Liver (tissue), 8 donors: ENCODE measurements at regions not wholly inside any gene's neighbourhood (a gene's known extent, or its start where the extent isn't known, plus 50 kb on each side); places are given as distances from the start of the nearest gene placed in this dataset.

Experiments used
- DNase-seq: peaks from one replicate; pipeline ENCODE4 v3.0.0-alpha.2; 2017; ENCODE audit warnings: low spot score
- H3K27ac ChIP-seq, 2 donors: one replicate each; pipeline ENCODE4 v1.7.0; 2013; ENCODE audit warnings: inconsistent platforms in 2 of 2, low read length in 2 of 2, control low read depth in 1 of 2, low read depth in 1 of 2, mild to moderate bottlenecking in 1 of 2
- H3K27me3 ChIP-seq, 4 donors: one replicate each; pipeline versions ENCODE4 v1.6.1 to v1.7.0; 2013; ENCODE audit warnings: low read length in 3 of 4, inconsistent platforms in 1 of 4, mild to moderate bottlenecking in 1 of 4, moderate library complexity in 1 of 4; ENCODE audit not compliant: control insufficient read depth in 4 of 4, insufficient read depth in 4 of 4
- H3K36me3 ChIP-seq, 4 donors: one replicate each; pipeline versions ENCODE4 v1.6.1 to v1.7.0; 2013; ENCODE audit warnings: low read length in 3 of 4, mild to moderate bottlenecking in 3 of 4, low read depth in 1 of 4, moderate library complexity in 1 of 4; ENCODE audit not compliant: control insufficient read depth in 4 of 4, insufficient read depth in 3 of 4
- H3K4me1 ChIP-seq, 4 donors: one replicate each; pipeline versions ENCODE4 v1.6.1 to v1.7.0; 2013; ENCODE audit warnings: low read length in 3 of 4, mild to moderate bottlenecking in 3 of 4, moderate library complexity in 1 of 4; ENCODE audit not compliant: control insufficient read depth in 4 of 4, insufficient read depth in 4 of 4
- H3K4me3 ChIP-seq, 3 donors: one replicate each; pipeline versions ENCODE4 v1.6.1 to v1.7.0; 2013; ENCODE audit warnings: low read length in 3 of 3, control low read depth in 1 of 3, low read depth in 1 of 3, mild to moderate bottlenecking in 1 of 3
- H3K9ac ChIP-seq, 2 donors: one replicate each; pipeline ENCODE4 v1.7.0; 2013; ENCODE audit warnings: low read length in 2 of 2, mild to moderate bottlenecking in 2 of 2, moderate library complexity in 2 of 2, control low read depth in 1 of 2, low read depth in 1 of 2
- H3K9me3 ChIP-seq, 4 donors: one replicate each; pipeline versions ENCODE4 v1.6.1 to v1.7.0; 2013; ENCODE audit warnings: low read length in 3 of 4; ENCODE audit not compliant: control insufficient read depth in 4 of 4
- EGR1 ChIP-seq, 2 donors: IDR thresholded peaks; 2 replicates each; pipeline ENCODE4 v1.6.1; 2016 to 2018; ENCODE audit warnings: antibody characterized with exemption in 2 of 2, low read depth in 2 of 2
- FOXA1 ChIP-seq: IDR thresholded peaks from 2 replicates; pipeline ENCODE4 v1.6.1; 2016; ENCODE audit warnings: antibody characterized with exemption
- FOXA2 ChIP-seq: IDR thresholded peaks from 2 replicates; pipeline ENCODE4 v1.6.1; 2016; ENCODE audit warnings: antibody characterized with exemption
- GABPA ChIP-seq, 2 donors: IDR thresholded peaks in 1 of 2; conservative IDR thresholded peaks in 1 of 2; 2 replicates each; pipeline ENCODE4 v1.6.1; 2016; ENCODE audit warnings: antibody characterized with exemption in 2 of 2, mild to moderate bottlenecking in 1 of 2, moderate library complexity in 1 of 2
- HNF4A ChIP-seq, 2 donors: conservative IDR thresholded peaks; 2 replicates each; pipeline ENCODE4 v1.6.1; 2016; ENCODE audit warnings: antibody characterized with exemption in 2 of 2, mild to moderate bottlenecking in 2 of 2
- HNF4G ChIP-seq: IDR thresholded peaks from 2 replicates; pipeline ENCODE4 v1.6.1; 2016; ENCODE audit warnings: antibody characterized with exemption
- JUND ChIP-seq, 2 donors: IDR thresholded peaks; 2 replicates each; pipeline ENCODE4 v1.6.1; 2016; ENCODE audit warnings: antibody characterized with exemption in 2 of 2
- RAD21 ChIP-seq, 2 donors: IDR thresholded peaks; 2 replicates each; pipeline ENCODE4 v1.6.1; 2016; ENCODE audit warnings: antibody characterized with exemption in 2 of 2, mild to moderate bottlenecking in 2 of 2
- RXRA ChIP-seq, 2 donors: IDR thresholded peaks; 2 replicates each; pipeline ENCODE4 v1.6.1; 2017 to 2018; ENCODE audit warnings: antibody characterized with exemption in 2 of 2, mild to moderate bottlenecking in 1 of 2
- SP1 ChIP-seq: IDR thresholded peaks from 2 replicates; pipeline ENCODE4 v1.6.1; 2018; ENCODE audit warnings: antibody characterized with exemption, mild to moderate bottlenecking
- TAF1 ChIP-seq: conservative IDR thresholded peaks from 2 replicates; pipeline ENCODE4 v1.6.1; 2016; ENCODE audit warnings: antibody characterized with exemption, mild to moderate bottlenecking
- YY1 ChIP-seq: IDR thresholded peaks from 2 replicates; pipeline ENCODE4 v1.6.1; 2016; ENCODE audit warnings: antibody characterized with exemption, mild to moderate bottlenecking
- WGBS: extraction: QIAGEN DNeasy Blood & Tissue Kit; methylation state at CpG from one replicate; pipeline ENCODE4 v1.1.7; 2013; 5-methylcytosine and 5-hydroxymethylcytosine counted together
- TF ChIP-seq, protein P1 (sequence below): IDR thresholded peaks from 2 replicates; pipeline ENCODE4 v1.6.1; 2016; ENCODE audit warnings: antibody characterized with exemption
- TF ChIP-seq, protein P2 (sequence below): fragments of 150-350 bp; IDR thresholded peaks from 2 replicates; pipeline ENCODE4 v1.5.1; 2017; ENCODE audit warnings: improper control_type of control experiment, low read depth, low read length; ENCODE audit not compliant: missing input control
- TF ChIP-seq, protein P3 (sequence below): IDR thresholded peaks from 2 replicates; pipeline ENCODE4 v1.6.1; 2016; ENCODE audit warnings: antibody characterized with exemption
- TF ChIP-seq, protein P4 (sequence below): IDR thresholded peaks from 2 replicates; pipeline ENCODE4 v1.6.1; 2016; ENCODE audit warnings: antibody characterized with exemption, mild to moderate bottlenecking
- TF ChIP-seq, protein P5 (sequence below): IDR thresholded peaks from 2 replicates; pipeline ENCODE4 v1.6.1; 2016; ENCODE audit warnings: antibody characterized with exemption
- donor health status: healthy.
- donor health status: healthy.
- donor health status: healthy.
- donor health status: healthy.
- donor health status: healthy.

DNA sequence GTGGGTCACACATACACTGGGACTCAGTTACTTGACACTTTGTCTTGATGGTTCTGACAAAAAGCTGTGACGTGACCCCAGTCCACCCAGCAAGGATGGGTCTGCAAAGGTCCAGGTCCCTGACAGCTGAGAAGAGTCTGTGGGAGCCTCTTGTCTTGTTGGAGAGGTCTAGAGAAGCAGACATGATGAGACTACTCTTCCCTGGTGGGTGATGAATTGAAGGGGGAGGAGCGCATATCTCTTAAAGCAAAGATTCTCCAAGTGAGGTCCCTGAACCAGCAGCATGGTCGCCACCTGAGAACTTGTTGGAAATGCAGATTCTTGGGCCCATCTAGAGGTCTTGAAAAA is 78.5 kb upstream of the MEDAG start:
- 93% methylated on average over 3 of the region's 3 CpGs for WGBS

DNA sequence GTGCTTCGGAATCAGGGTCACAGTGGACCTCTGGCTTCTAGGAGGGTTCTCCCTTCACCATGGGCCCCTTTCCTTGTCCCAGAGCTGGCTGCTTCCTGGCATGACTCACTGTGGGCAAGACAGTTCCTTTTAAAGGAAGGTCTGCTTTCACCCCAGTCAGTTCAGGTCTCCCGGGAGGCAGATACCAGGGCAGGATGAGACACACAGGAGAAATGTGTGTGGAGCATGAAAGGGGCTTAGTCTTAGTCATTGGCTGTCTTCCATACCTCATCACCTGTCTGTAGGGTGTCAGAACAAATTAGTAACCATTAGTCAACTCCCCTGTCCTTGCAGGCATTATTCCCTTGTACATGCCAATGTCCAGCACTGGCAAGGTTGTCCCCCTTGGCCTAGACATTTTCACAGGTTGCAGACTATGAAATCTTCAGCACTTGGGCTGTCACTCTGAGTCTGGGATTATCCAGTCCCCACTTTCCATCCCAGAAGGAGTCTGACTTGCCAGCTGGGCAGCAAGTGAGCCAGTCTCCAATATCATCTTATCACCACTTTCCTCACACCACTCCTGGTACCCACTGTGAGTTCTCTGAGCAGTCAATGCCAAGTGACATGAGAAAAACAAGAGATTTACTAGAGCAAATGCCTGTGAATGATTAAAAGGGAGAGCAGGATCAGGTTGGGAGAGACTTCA is 76.8 kb upstream of the MEDAG start:
- 87% methylated on average over 2 of the region's 2 CpGs for WGBS
- H3K9ac ChIP-seq: no peak overlapping the region
- DNase-seq: no peak
- no peaks in the 10 kb centered on the region for H3K4me1 ChIP-seq
- no peak overlapping the region for H3K27ac ChIP-seq
- no peak overlapping the region for H3K4me3 ChIP-seq
- H3K9me3 ChIP-seq: no peaks in the 10 kb centered on the region
- no peaks in the 10 kb centered on the region for H3K36me3 ChIP-seq
- no peaks in the 10 kb centered on the region for H3K27me3 ChIP-seq
- no peak for TF ChIP-seq TAF1
- TF ChIP-seq SP1: no peak
- no peak for TF ChIP-seq FOXA2
- TF ChIP-seq GABPA (IDR thresholded peaks at IDR 0.05 in 1 of 2, conservative IDR thresholded peaks at IDR 0.05 in 1 of 2): no peak
- TF ChIP-seq, protein P1, sequence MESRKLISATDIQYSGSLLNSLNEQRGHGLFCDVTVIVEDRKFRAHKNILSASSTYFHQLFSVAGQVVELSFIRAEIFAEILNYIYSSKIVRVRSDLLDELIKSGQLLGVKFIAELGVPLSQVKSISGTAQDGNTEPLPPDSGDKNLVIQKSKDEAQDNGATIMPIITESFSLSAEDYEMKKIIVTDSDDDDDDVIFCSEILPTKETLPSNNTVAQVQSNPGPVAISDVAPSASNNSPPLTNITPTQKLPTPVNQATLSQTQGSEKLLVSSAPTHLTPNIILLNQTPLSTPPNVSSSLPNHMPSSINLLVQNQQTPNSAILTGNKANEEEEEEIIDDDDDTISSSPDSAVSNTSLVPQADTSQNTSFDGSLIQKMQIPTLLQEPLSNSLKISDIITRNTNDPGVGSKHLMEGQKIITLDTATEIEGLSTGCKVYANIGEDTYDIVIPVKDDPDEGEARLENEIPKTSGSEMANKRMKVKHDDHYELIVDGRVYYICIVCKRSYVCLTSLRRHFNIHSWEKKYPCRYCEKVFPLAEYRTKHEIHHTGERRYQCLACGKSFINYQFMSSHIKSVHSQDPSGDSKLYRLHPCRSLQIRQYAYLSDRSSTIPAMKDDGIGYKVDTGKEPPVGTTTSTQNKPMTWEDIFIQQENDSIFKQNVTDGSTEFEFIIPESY: no peak
- TF ChIP-seq, protein P2, sequence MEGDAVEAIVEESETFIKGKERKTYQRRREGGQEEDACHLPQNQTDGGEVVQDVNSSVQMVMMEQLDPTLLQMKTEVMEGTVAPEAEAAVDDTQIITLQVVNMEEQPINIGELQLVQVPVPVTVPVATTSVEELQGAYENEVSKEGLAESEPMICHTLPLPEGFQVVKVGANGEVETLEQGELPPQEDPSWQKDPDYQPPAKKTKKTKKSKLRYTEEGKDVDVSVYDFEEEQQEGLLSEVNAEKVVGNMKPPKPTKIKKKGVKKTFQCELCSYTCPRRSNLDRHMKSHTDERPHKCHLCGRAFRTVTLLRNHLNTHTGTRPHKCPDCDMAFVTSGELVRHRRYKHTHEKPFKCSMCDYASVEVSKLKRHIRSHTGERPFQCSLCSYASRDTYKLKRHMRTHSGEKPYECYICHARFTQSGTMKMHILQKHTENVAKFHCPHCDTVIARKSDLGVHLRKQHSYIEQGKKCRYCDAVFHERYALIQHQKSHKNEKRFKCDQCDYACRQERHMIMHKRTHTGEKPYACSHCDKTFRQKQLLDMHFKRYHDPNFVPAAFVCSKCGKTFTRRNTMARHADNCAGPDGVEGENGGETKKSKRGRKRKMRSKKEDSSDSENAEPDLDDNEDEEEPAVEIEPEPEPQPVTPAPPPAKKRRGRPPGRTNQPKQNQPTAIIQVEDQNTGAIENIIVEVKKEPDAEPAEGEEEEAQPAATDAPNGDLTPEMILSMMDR: no peak
- TF ChIP-seq, protein P3, sequence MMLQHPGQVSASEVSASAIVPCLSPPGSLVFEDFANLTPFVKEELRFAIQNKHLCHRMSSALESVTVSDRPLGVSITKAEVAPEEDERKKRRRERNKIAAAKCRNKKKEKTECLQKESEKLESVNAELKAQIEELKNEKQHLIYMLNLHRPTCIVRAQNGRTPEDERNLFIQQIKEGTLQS: no peak
- TF ChIP-seq HNF4G: no peak
- TF ChIP-seq, protein P4, sequence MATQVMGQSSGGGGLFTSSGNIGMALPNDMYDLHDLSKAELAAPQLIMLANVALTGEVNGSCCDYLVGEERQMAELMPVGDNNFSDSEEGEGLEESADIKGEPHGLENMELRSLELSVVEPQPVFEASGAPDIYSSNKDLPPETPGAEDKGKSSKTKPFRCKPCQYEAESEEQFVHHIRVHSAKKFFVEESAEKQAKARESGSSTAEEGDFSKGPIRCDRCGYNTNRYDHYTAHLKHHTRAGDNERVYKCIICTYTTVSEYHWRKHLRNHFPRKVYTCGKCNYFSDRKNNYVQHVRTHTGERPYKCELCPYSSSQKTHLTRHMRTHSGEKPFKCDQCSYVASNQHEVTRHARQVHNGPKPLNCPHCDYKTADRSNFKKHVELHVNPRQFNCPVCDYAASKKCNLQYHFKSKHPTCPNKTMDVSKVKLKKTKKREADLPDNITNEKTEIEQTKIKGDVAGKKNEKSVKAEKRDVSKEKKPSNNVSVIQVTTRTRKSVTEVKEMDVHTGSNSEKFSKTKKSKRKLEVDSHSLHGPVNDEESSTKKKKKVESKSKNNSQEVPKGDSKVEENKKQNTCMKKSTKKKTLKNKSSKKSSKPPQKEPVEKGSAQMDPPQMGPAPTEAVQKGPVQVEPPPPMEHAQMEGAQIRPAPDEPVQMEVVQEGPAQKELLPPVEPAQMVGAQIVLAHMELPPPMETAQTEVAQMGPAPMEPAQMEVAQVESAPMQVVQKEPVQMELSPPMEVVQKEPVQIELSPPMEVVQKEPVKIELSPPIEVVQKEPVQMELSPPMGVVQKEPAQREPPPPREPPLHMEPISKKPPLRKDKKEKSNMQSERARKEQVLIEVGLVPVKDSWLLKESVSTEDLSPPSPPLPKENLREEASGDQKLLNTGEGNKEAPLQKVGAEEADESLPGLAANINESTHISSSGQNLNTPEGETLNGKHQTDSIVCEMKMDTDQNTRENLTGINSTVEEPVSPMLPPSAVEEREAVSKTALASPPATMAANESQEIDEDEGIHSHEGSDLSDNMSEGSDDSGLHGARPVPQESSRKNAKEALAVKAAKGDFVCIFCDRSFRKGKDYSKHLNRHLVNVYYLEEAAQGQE: no peak
- no peak for TF ChIP-seq RAD21 (IDR thresholded peaks at IDR 0.05)
- TF ChIP-seq, protein P5, sequence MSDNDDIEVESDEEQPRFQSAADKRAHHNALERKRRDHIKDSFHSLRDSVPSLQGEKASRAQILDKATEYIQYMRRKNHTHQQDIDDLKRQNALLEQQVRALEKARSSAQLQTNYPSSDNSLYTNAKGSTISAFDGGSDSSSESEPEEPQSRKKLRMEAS: no peak

More for the DNA sequence above, 78.5 kb upstream of the MEDAG start:
- no peaks in the 10 kb centered on the region for H3K36me3 ChIP-seq
- DNase-seq: no peak
- no peak overlapping the region for H3K4me3 ChIP-seq
- H3K9ac ChIP-seq: no peak overlapping the region
- H3K9me3 ChIP-seq: no peaks in the 10 kb centered on the region
- H3K27ac ChIP-seq: no peak overlapping the region
- no peaks in the 10 kb centered on the region for H3K4me1 ChIP-seq
- TF ChIP-seq FOXA1: no peak
- no peak for TF ChIP-seq GABPA (IDR thresholded peaks at IDR 0.05 in 1 of 2, conservative IDR thresholded peaks at IDR 0.05 in 1 of 2)
- TF ChIP-seq TAF1: no peak
- TF ChIP-seq FOXA2: no peak
- no peak for TF ChIP-seq JUND (IDR thresholded peaks at IDR 0.05)
- TF ChIP-seq, protein P1: no peak
- TF ChIP-seq, protein P3: no peak
- no peak for TF ChIP-seq YY1
- TF ChIP-seq SP1: no peak
- no peak for TF ChIP-seq RXRA (IDR thresholded peaks at IDR 0.05)
- no peak for TF ChIP-seq EGR1 (IDR thresholded peaks at IDR 0.05; ENCODE audit: low read depth in 2 of 2)
- TF ChIP-seq HNF4A (conservative IDR thresholded peaks at IDR 0.05): no peak
- TF ChIP-seq RAD21 (IDR thresholded peaks at IDR 0.05): no peak
- no peak for TF ChIP-seq HNF4G
- TF ChIP-seq, protein P2: no peak
- no peaks in the 10 kb centered on the region for H3K27me3 ChIP-seq
